HepG2 (cell line): ENCODE measurements at regions not wholly inside any gene's neighbourhood (a gene's known extent, or its start where the extent isn't known, plus 50 kb on each side); places are given as distances from the start of the nearest gene placed in this dataset.
A peak's percentile ranks its signal among the peaks of the same experiment; 100 is the strongest.

Experiments
- ATF7 ChIP-seq, 2 experiments: fragments of 450-650 bp in 1 of 2; sonication (generic) in 1 of 2; formaldehyde crosslinking in 1 of 2; IDR thresholded peaks; 2 replicates each; pipeline versions ENCODE4 v1.4.0 to v1.6.1; 2016 to 2020; ENCODE audit warnings: antibody characterized with exemption in 1 of 2, mild to moderate bottlenecking in 1 of 2, missing genetic modification reagents in 1 of 2
- GABPA ChIP-seq, 2 experiments: IDR thresholded peaks; 2 replicates each; pipeline ENCODE4 v1.6.1; 2011 to 2016; ENCODE audit warnings: low read depth in 2 of 2, low read length in 1 of 2, missing biosample characterization in 1 of 2, missing genetic modification characterization in 1 of 2
- ISL2 ChIP-seq: sonication (generic); formaldehyde crosslinking; IDR thresholded peaks from 2 replicates; pipeline ENCODE4 v1.5.0; 2020; ENCODE audit warnings: missing genetic modification reagents
- MAF1 ChIP-seq: sonication (generic); formaldehyde crosslinking; IDR thresholded peaks from 2 replicates; pipeline ENCODE4 v1.5.0; 2020; ENCODE audit warnings: missing genetic modification reagents, borderline replicate concordance
- NR2F2 ChIP-seq: IDR thresholded peaks from 2 replicates; pipeline ENCODE4 v1.6.1; 2012; ENCODE audit warnings: low read depth, inconsistent platforms, borderline replicate concordance
- RAD51 ChIP-seq: fragments of 450-650 bp; IDR thresholded peaks from 2 replicates; pipeline ENCODE4 v1.6.1; 2016; ENCODE audit warnings: borderline replicate concordance
- RXRB ChIP-seq: IDR thresholded peaks from 2 replicates; pipeline ENCODE4 v1.6.1; 2016; ENCODE audit warnings: borderline replicate concordance, missing genetic modification reagents, missing compliant biosample characterization
- ZKSCAN5 ChIP-seq: sonication (generic); formaldehyde crosslinking; IDR thresholded peaks from 2 replicates; pipeline ENCODE4 v1.5.1; 2020; ENCODE audit warnings: mild to moderate bottlenecking, missing genetic modification reagents
- ZNF225 ChIP-seq: sonication (generic); formaldehyde crosslinking; IDR thresholded peaks from 2 replicates; pipeline ENCODE4 v1.4.0; 2020; ENCODE audit warnings: mild to moderate bottlenecking, missing genetic modification reagents
- ZNF335 ChIP-seq: sonication (generic); formaldehyde crosslinking; IDR thresholded peaks from 2 replicates; pipeline ENCODE4 v1.4.0; 2020; ENCODE audit warnings: missing genetic modification reagents
- ZNF484 ChIP-seq: sonication (generic); formaldehyde crosslinking; IDR thresholded peaks from 2 replicates; pipeline ENCODE4 v1.5.1; 2020; ENCODE audit warnings: mild to moderate bottlenecking, low read depth, missing genetic modification reagents, borderline replicate concordance
- ZNF652 ChIP-seq: IDR thresholded peaks from 2 replicates; pipeline ENCODE4 v1.6.1; 2016; ENCODE audit warnings: low read depth, borderline replicate concordance
- ZNF776 ChIP-seq: sonication (generic); formaldehyde crosslinking; IDR thresholded peaks from 2 replicates; pipeline ENCODE4 v1.4.0; 2020; ENCODE audit warnings: mild to moderate bottlenecking, missing genetic modification reagents
- TF ChIP-seq, protein P1 (sequence below): sonication (generic); formaldehyde crosslinking; IDR thresholded peaks from 2 replicates; pipeline ENCODE4 v1.4.0; 2020; ENCODE audit warnings: mild to moderate bottlenecking, missing genetic modification reagents
- TF ChIP-seq, protein P2 (sequence below): sonication (generic); formaldehyde crosslinking; IDR thresholded peaks from 2 replicates; pipeline ENCODE4 v1.4.0; 2020; ENCODE audit warnings: missing genetic modification reagents, mild to moderate bottlenecking, borderline replicate concordance
- TF ChIP-seq, protein P3 (sequence below): sonication (generic); formaldehyde crosslinking; IDR thresholded peaks from 2 replicates; pipeline ENCODE4 v1.4.0; 2020; ENCODE audit warnings: mild to moderate bottlenecking, missing genetic modification reagents

DNA sequence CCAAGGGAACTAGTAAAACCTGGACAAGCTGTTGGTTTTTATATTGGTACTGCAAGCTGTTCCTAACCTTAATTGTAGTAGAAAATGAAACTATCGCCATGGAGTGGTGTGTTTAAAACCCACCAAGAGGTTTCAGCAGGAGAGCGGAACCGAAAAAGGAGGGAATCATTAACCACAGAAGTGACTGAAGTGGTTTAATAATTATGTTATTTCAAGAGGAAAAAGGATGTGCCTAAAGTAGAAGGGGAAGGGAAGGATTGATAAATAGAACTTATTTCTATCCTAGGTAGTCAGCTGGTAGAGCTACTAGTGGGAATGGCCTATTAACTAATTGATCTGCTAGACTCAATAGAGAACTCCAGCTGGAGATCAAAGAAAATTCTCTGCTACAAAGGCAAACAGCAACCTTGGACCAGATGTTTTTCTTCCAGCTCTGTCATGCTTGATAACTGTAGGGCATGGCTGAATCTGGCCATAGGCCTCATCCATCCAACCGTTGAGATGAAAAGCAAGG is 91.8 kb downstream of the BAMBI start (continued):
- no peak for TF ChIP-seq ZNF776 (CRISPR knock-in tag)
- TF ChIP-seq, protein P1, sequence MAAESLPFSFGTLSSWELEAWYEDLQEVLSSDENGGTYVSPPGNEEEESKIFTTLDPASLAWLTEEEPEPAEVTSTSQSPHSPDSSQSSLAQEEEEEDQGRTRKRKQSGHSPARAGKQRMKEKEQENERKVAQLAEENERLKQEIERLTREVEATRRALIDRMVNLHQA: no peak
- no peak for TF ChIP-seq ZKSCAN5 (CRISPR knock-in tag)
- peak; percentile 48; the same call in 1 of the 2 replicates for TF ChIP-seq RXRB (CRISPR knock-in tag)
- no peak for TF ChIP-seq RAD51
- TF ChIP-seq ZNF652 (CRISPR knock-in tag): no peak
- no peak for TF ChIP-seq ZNF335
- TF ChIP-seq ISL2 (CRISPR knock-in tag): peak; percentile 83
- no peak for TF ChIP-seq NR2F2
- no peak for TF ChIP-seq ZNF484
- TF ChIP-seq ATF7 (IDR thresholded peaks at IDR 0.05): no peak
- no peak for TF ChIP-seq ATF7 (CRISPR knock-in tag; IDR thresholded peaks at IDR 0.05)
- TF ChIP-seq, protein P2, sequence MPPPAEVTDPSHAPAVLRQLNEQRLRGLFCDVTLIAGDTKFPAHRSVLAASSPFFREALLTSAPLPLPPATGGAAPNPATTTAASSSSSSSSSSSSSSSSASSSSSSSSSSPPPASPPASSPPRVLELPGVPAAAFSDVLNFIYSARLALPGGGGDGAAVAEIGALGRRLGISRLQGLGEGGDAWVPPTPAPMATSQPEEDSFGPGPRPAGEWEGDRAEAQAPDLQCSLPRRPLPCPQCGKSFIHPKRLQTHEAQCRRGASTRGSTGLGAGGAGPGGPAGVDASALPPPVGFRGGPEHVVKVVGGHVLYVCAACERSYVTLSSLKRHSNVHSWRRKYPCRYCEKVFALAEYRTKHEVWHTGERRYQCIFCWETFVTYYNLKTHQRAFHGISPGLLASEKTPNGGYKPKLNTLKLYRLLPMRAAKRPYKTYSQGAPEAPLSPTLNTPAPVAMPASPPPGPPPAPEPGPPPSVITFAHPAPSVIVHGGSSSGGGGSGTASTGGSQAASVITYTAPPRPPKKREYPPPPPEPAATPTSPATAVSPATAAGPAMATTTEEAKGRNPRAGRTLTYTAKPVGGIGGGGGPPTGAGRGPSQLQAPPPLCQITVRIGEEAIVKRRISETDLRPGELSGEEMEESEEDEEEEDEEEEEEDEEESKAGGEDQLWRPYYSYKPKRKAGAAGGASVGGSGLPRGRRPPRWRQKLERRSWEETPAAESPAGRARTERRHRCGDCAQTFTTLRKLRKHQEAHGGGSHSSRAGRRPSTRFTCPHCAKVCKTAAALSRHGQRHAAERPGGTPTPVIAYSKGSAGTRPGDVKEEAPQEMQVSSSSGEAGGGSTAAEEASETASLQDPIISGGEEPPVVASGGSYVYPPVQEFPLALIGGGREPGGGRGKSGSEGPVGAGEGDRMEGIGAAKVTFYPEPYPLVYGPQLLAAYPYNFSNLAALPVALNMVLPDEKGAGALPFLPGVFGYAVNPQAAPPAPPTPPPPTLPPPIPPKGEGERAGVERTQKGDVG (CRISPR knock-in tag): no peak
- no peak for TF ChIP-seq MAF1 (CRISPR knock-in tag)
- TF ChIP-seq GABPA (IDR thresholded peaks at IDR 0.05; ENCODE audit: low read depth, low read length): no peak
- no peak for TF ChIP-seq GABPA (CRISPR knock-in tag; IDR thresholded peaks at IDR 0.05; ENCODE audit: low read depth)
- TF ChIP-seq ZNF225 (CRISPR knock-in tag): no peak
- TF ChIP-seq, protein P3, sequence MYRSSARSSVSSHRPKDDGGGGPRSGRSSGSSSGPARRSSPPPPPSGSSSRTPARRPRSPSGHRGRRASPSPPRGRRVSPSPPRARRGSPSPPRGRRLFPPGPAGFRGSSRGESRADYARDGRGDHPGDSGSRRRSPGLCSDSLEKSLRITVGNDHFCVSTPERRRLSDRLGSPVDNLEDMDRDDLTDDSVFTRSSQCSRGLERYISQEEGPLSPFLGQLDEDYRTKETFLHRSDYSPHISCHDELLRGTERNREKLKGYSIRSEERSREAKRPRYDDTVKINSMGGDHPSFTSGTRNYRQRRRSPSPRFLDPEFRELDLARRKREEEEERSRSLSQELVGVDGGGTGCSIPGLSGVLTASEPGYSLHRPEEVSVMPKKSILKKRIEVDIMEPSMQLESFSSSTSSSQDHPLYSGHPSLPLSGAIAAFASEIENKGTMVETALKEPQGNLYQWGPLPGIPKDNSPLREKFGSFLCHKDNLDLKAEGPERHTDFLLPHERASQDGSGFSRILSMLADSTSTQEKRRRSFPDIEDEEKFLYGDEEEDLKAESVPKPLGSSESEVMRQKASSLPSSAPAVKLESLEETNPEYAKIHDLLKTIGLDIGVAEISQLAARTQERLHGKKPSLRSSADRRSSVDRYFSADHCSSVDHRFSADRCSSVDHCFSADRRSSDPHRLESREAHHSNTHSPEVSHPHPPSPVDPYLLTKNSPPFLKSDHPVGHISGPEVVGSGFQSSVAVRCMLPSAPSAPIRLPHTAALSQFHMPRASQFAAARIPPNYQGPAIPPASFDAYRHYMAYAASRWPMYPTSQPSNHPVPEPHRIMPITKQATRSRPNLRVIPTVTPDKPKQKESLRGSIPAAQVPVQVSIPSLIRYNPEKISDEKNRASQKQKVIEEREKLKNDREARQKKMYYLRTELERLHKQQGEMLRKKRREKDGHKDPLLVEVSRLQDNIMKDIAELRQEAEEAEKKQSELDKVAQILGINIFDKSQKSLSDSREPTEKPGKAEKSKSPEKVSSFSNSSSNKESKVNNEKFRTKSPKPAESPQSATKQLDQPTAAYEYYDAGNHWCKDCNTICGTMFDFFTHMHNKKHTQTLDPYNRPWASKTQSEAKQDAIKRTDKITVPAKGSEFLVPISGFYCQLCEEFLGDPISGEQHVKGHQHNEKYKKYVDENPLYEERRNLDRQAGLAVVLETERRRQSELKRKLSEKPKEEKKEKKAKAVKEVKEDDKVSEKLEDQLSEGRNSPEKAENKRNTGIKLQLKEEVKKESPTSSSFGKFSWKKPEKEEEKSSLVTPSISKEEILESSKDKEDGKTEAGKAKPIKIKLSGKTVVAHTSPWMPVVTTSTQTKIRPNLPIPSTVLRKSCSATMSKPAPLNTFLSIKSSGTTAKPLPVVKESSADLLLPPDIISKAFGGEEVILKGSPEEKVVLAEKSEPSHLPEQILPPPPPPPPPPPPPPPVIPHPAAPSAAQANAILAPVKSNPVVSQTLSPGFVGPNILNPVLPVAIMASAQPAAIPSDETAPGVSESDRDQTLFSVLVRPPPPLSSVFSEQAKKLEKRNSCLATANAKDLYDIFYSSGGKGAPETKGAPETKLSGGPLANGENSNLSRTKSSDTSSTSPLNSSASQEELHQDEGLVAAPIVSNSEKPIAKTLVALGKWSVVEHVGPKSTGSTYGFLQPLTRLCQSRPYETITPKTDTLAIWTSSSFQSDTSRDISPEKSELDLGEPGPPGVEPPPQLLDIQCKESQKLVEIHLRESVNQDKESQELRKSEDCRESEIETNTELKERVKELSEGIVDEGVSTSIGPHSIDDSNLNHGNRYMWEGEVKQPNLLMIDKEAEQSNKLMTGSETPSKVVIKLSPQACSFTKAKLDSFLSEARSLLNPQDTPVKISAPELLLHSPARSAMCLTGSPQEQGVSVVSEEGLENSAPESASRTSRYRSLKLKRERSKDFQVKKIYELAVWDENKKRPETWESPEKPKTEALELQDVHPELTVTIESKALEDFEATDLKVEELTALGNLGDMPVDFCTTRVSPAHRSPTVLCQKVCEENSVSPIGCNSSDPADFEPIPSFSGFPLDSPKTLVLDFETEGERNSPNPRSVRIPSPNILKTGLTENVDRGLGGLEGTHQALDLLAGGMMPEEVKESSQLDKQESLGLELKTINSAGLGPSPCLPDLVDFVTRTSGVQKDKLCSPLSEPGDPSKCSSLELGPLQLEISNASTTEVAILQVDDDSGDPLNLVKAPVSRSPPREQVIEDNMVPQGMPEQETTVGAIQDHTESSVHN (CRISPR knock-in tag): no peak
